HepG2 (cell line): ENCODE measurements at regions not wholly inside any gene's neighbourhood (a gene's known extent, or its start where the extent isn't known, plus 50 kb on each side); places are given as distances from the start of the nearest gene placed in this dataset.

Experiments
- ATAC-seq: fragments of 200-7000 bp; cut with Tn5 transposase; 3 replicates; pipeline ENCODE4 v1.9.1; 2020; ENCODE audit warnings: mild to moderate bottlenecking, moderate library complexity
- BruUV-seq: library from RNA; stranded (reverse); fragments of 400-500 nt; replicated peaks from 2 replicates; lab custom pipeline; 2021; lab: Mats Ljungman, UMichigan
- CTCF ChIA-PET: fragments of 300-600 bp; formaldehyde crosslinking; extraction: SDS; loops from one replicate; lab custom pipeline; 2021; ENCODE audit warnings: low total read pairs, inconsistent platforms, low intra/inter-chr PET ratio; lab: Yijun Ruan, JAX
- POLR2A ChIA-PET: fragments of 350-600 bp; sonication (Branson Sonifier 250); formaldehyde crosslinking; loops from one replicate; lab custom pipeline; 2020; ENCODE audit warnings: antibody characterized with exemption, inconsistent platforms; lab: Yijun Ruan, JAX
- DNase-seq: peaks from one replicate; pipeline ENCODE4 v3.0.0-alpha.2; 2015; ENCODE audit warnings: low spot score
- FAIRE-seq: peaks from 3 replicates; lab custom pipeline; 2011; peaks lifted over from hg19 to GRCh38; lab: Jason Lieb, UNC
- H2AFZ ChIP-seq: one replicate; pipeline ENCODE4 v1.6.1; 2011; ENCODE audit warnings: low read length, inconsistent platforms
- H3K27ac ChIP-seq: fragments of 300-600 bp; 3 replicates; pipeline ENCODE4 v1.8.0; 2011; ENCODE audit warnings: mixed run types, mild to moderate bottlenecking, mixed read lengths, low read length, inconsistent platforms; ENCODE audit not compliant: insufficient read depth; ENCODE audit errors: extremely low read length
- H3K27me3 ChIP-seq, 2 experiments: fragments of 200-600 bp in 1 of 2; 2 replicates in 1 of 2; 3 replicates in 1 of 2; pipeline versions ENCODE4 v1.6.0 to v1.8.0; 2011; ENCODE audit warnings: low read length in 2 of 2, mild to moderate bottlenecking in 2 of 2, moderate library complexity in 2 of 2, inconsistent platforms in 1 of 2; ENCODE audit not compliant: insufficient read depth in 2 of 2, control insufficient read depth in 1 of 2
- H3K36me3 ChIP-seq, 2 experiments: fragments of 200-600 bp in 1 of 2; replicated peaks in 1 of 2; 2 replicates in 1 of 2; 3 replicates in 1 of 2; pipeline versions ENCODE4 v1.5.1 to v1.8.0; 2011; ENCODE audit warnings: low read length in 2 of 2, inconsistent platforms in 1 of 2; ENCODE audit not compliant: insufficient read depth in 2 of 2, control insufficient read depth in 1 of 2
- H3K4me1 ChIP-seq: 2 replicates; pipeline ENCODE4 v1.5.1; 2012; ENCODE audit warnings: low read length, inconsistent platforms; ENCODE audit not compliant: insufficient read depth
- H3K4me2 ChIP-seq: 2 replicates; pipeline ENCODE4 v1.6.0; 2011; ENCODE audit warnings: low read depth, low read length, inconsistent platforms
- H3K4me3 ChIP-seq, 3 experiments: fragments of 200-600 bp in 1 of 3; sonication (generic), shearing (Covaris generic) in 1 of 3; replicated peaks in 1 of 3; 2 replicates each; pipeline ENCODE4 v1.5.1; 2011 to 2016; ENCODE audit warnings: low read length in 3 of 3, inconsistent platforms in 2 of 3, low read depth in 2 of 3, mild to moderate bottlenecking in 2 of 3, control low read depth in 1 of 3, mixed read lengths in 1 of 3; ENCODE audit not compliant: insufficient read depth in 1 of 3
- H3K79me2 ChIP-seq: one replicate; pipeline ENCODE4 v1.6.1; 2011; ENCODE audit warnings: low read length, inconsistent platforms; ENCODE audit not compliant: insufficient read depth
- H3K9ac ChIP-seq: 2 replicates; pipeline ENCODE4 v1.6.0; 2011; ENCODE audit warnings: mild to moderate bottlenecking, low read depth, low read length, inconsistent platforms; ENCODE audit not compliant: insufficient read depth
- H3K9me3 ChIP-seq: 2 replicates; pipeline ENCODE4 v1.5.1; 2012; ENCODE audit warnings: mild to moderate bottlenecking, low read length
- H4K20me1 ChIP-seq: 2 replicates; pipeline ENCODE4 v1.6.0; 2011; ENCODE audit warnings: inconsistent platforms, mild to moderate bottlenecking, low read length, moderate library complexity; ENCODE audit not compliant: insufficient read depth
- CHD2 ChIP-seq: IDR thresholded peaks from 2 replicates; pipeline ENCODE4 v1.6.1; 2011; ENCODE audit warnings: low read depth, low read length, improper control_type of control experiment
- CREM ChIP-seq, 2 experiments: sonication (generic) in 1 of 2; formaldehyde crosslinking in 1 of 2; IDR thresholded peaks; 2 replicates each; pipeline versions ENCODE4 v1.4.0 to v1.6.1; 2016 to 2020; ENCODE audit warnings: antibody characterized with exemption in 1 of 2, mild to moderate bottlenecking in 1 of 2, missing genetic modification reagents in 1 of 2
- DNMT3B ChIP-seq: conservative IDR thresholded peaks from 2 replicates; pipeline ENCODE4 v1.6.1; 2016; ENCODE audit warnings: missing biosample characterization, control low read depth
- GPN1 ChIP-seq: sonication (generic); formaldehyde crosslinking; IDR thresholded peaks from 2 replicates; pipeline ENCODE4 v1.5.1; 2020; ENCODE audit warnings: missing genetic modification reagents, borderline replicate concordance
- MEF2D ChIP-seq: sonication (generic); formaldehyde crosslinking; IDR thresholded peaks from 2 replicates; pipeline ENCODE4 v1.5.1; 2020; ENCODE audit warnings: mild to moderate bottlenecking, missing genetic modification reagents
- NFKBIZ ChIP-seq: IDR thresholded peaks from 2 replicates; pipeline ENCODE4 v1.6.1; 2018; ENCODE audit warnings: missing genetic modification reagents, missing compliant biosample characterization
- PRMT3 ChIP-seq: sonication (generic); formaldehyde crosslinking; IDR thresholded peaks from 2 replicates; pipeline ENCODE4 v1.8.1; 2022; ENCODE audit warnings: low read depth, mild to moderate bottlenecking, moderate library complexity, missing genetic modification reagents, borderline replicate concordance
- SAP130 ChIP-seq: IDR thresholded peaks from 2 replicates; pipeline ENCODE4 v1.6.1; 2016; ENCODE audit warnings: low read depth
- SMAD3 ChIP-seq: sonication (generic); formaldehyde crosslinking; IDR thresholded peaks from 2 replicates; pipeline ENCODE4 v1.4.0; 2020; ENCODE audit warnings: missing genetic modification reagents
- SRF ChIP-seq: IDR thresholded peaks from 2 replicates; pipeline ENCODE4 v1.6.1; 2011; ENCODE audit warnings: mild to moderate bottlenecking, low read depth, low read length, moderate library complexity
- ZNF264 ChIP-seq: sonication (generic); formaldehyde crosslinking; IDR thresholded peaks from 2 replicates; pipeline ENCODE4 v1.4.0; 2020; ENCODE audit warnings: missing genetic modification reagents
- ZNF329 ChIP-seq: sonication (generic); formaldehyde crosslinking; IDR thresholded peaks from 2 replicates; pipeline ENCODE4 v1.9.0; 2021; ENCODE audit warnings: low read depth, mild to moderate bottlenecking, missing genetic modification reagents
- ZNF460 ChIP-seq: sonication (generic); formaldehyde crosslinking; IDR thresholded peaks from 2 replicates; pipeline ENCODE4 v1.5.1; 2020; ENCODE audit warnings: missing genetic modification reagents, mild to moderate bottlenecking, borderline replicate concordance
- ZNF570 ChIP-seq: sonication (generic); formaldehyde crosslinking; IDR thresholded peaks from 2 replicates; pipeline ENCODE4 v1.4.0; 2020; ENCODE audit warnings: mild to moderate bottlenecking, missing genetic modification reagents, borderline replicate concordance
- ZNF614 ChIP-seq: IDR thresholded peaks from 2 replicates; pipeline ENCODE4 v1.6.1; 2018; ENCODE audit warnings: missing biosample characterization, missing genetic modification reagents, inconsistent platforms, borderline replicate concordance
- WGBS: methylation state at CpG from one replicate; pipeline ENCODE4 v1.1.6; 2017; ENCODE audit warnings: low lambda C conversion rate; 5-methylcytosine and 5-hydroxymethylcytosine counted together
- in situ Hi-C: cut with HindIII; loops from 2 replicates; pipeline ENCODE4 v1.10.0; 2017; ENCODE audit warnings: low pct_unique_long_range_greater_than_20kb; ENCODE audit not compliant: extremely low pct_ligation_motif_present
- intact Hi-C: fragments of 100-400 bp; cut with micrococcal nuclease; formaldehyde crosslinking; loops from one replicate; pipeline ENCODE4 v1.10.0; 2022; ENCODE audit not compliant: unreplicated experiment
- TF ChIP-seq, protein P1 (sequence below): sonication (generic); formaldehyde crosslinking; IDR thresholded peaks from 2 replicates; pipeline ENCODE4 v1.5.0; 2020; ENCODE audit warnings: mild to moderate bottlenecking, missing genetic modification reagents, borderline replicate concordance

DNA sequence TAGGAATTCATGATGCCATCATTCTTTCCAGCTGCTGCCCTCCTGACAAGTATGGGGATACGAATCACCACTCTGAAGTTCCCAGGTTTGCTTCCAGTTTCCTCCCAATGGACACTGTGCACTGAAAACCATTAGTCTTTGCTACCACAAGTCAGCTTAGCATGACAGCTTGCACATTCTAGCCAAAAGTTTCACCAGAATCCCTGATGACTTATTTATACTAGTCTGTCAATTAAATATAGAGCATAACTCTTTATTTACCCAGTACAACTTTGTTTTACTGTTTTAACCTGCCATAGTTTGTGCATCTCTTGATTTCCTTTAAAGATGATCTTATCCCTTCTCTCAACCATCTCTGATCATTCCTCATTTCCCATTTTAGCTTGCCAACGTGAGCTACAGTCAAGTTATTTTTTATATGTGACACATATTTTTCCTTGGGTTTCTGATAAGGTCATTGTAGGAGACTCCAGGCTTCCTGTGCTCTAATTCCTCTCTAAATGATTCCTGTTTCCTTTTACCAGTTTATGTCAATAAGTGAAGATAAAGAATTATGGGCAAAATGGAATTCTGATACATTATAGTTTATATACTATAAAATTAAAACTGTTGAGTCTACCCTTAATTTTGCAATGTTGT, 167.5 kb upstream of the MEOX2 start (continued):
- TF ChIP-seq DNMT3B (CRISPR knock-in tag) (no peak), PRMT3 (CRISPR knock-in tag) (no peak), SMAD3 (CRISPR knock-in tag) (no peak)

DNA sequence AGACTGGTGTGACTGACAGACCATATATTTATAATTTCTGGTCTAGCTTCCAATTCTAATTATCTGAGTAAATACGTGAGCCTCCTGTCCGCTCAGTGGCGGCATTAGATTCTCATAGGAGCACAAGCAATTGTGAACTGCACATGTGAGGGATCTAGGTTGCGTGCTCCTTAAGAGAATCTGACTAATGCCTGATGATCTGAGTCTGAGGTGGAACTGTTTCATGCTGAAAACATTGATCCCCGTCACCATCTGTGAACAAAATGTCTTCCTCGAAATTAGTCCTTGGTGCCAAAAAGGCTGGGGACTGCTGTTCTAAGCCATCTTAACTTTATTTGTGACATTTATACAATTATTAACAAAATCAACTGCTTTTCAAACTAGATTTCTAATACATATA, 164.7 kb upstream of the MEOX2 start:
- intact Hi-C loops: no loop called here
- FAIRE-seq: no peak
- H2AFZ ChIP-seq: no peak overlapping the region

DNA sequence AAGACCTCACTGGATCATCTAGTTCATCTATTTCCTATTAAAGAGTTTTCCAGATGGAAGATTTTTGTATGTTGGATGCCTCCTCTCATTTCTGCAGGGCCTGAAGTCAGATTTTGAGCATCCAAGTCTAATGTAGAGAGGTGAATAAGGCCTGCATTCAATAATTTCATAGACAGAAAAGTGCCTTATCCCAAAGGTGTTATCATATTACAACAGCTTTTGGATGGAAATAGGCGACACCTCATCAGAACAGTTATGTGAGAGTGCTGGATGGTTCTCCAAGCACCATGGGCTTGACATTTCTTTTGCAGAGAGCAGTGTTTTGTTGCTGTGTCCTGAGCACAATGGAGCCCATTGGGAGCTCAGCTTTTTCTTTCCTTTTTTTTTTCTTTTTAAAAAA, 162.4 kb upstream of the MEOX2 start:
- Histone ChIP-seq H2AFZ (no peak overlapping the region), H3K4me2 (no peak overlapping the region), H3K4me1 (no peaks in the 10 kb centered on the region), H3K9me3 (no peaks in the 10 kb centered on the region), H3K27ac (no peak overlapping the region), H3K79me2 (no peaks in the 10 kb centered on the region), H4K20me1 (no peaks in the 10 kb centered on the region), H3K4me3 (no peak overlapping the region), H3K27me3 (no peaks in the 10 kb centered on the region), H3K36me3 (no peaks in the 10 kb centered on the region), H3K9ac (no peak overlapping the region)
- CTCF ChIA-PET: no interaction called here
- no peak for ATAC-seq
- no peak for FAIRE-seq
- no peak for DNase-seq
- WGBS: 10% methylated on average over 1 of the region's 1 CpG
- intact Hi-C loops: no loop called here
- no TSS peak for BruUV-seq
- POLR2A ChIA-PET: no interaction called here
- in situ Hi-C loops: no loop called here
- TF ChIP-seq, protein P1, sequence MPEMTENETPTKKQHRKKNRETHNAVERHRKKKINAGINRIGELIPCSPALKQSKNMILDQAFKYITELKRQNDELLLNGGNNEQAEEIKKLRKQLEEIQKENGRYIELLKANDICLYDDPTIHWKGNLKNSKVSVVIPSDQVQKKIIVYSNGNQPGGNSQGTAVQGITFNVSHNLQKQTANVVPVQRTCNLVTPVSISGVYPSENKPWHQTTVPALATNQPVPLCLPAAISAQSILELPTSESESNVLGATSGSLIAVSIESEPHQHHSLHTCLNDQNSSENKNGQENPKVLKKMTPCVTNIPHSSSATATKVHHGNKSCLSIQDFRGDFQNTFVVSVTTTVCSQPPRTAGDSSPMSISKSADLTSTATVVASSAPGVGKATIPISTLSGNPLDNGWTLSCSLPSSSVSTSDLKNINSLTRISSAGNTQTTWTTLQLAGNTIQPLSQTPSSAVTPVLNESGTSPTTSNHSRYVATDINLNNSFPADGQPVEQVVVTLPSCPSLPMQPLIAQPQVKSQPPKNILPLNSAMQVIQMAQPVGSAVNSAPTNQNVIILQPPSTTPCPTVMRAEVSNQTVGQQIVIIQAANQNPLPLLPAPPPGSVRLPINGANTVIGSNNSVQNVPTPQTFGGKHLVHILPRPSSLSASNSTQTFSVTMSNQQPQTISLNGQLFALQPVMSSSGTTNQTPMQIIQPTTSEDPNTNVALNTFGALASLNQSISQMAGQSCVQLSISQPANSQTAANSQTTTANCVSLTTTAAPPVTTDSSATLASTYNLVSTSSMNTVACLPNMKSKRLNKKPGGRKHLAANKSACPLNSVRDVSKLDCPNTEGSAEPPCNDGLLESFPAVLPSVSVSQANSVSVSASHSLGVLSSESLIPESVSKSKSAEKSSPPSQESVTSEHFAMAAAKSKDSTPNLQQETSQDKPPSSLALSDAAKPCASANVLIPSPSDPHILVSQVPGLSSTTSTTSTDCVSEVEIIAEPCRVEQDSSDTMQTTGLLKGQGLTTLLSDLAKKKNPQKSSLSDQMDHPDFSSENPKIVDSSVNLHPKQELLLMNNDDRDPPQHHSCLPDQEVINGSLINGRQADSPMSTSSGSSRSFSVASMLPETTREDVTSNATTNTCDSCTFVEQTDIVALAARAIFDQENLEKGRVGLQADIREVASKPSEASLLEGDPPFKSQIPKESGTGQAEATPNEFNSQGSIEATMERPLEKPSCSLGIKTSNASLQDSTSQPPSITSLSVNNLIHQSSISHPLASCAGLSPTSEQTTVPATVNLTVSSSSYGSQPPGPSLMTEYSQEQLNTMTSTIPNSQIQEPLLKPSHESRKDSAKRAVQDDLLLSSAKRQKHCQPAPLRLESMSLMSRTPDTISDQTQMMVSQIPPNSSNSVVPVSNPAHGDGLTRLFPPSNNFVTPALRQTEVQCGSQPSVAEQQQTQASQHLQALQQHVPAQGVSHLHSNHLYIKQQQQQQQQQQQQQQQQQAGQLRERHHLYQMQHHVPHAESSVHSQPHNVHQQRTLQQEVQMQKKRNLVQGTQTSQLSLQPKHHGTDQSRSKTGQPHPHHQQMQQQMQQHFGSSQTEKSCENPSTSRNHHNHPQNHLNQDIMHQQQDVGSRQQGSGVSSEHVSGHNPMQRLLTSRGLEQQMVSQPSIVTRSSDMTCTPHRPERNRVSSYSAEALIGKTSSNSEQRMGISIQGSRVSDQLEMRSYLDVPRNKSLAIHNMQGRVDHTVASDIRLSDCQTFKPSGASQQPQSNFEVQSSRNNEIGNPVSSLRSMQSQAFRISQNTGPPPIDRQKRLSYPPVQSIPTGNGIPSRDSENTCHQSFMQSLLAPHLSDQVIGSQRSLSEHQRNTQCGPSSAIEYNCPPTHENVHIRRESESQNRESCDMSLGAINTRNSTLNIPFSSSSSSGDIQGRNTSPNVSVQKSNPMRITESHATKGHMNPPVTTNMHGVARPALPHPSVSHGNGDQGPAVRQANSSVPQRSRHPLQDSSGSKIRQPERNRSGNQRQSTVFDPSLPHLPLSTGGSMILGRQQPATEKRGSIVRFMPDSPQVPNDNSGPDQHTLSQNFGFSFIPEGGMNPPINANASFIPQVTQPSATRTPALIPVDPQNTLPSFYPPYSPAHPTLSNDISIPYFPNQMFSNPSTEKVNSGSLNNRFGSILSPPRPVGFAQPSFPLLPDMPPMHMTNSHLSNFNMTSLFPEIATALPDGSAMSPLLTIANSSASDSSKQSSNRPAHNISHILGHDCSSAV (CRISPR knock-in tag): no peak
- no peak for TF ChIP-seq ZNF329 (CRISPR knock-in tag)

More for the DNA sequence above, 164.7 kb upstream of the MEOX2 start:
- Histone ChIP-seq H3K27ac (no peak overlapping the region), H3K4me3 (no peak overlapping the region), H3K9ac (no peak overlapping the region), H3K4me1 (no peaks in the 10 kb centered on the region), H3K9me3 (peaks cover 12% of the 10 kb centered on the region; the same call in 1 of the 2 replicates), H3K4me2 (no peak overlapping the region), H4K20me1 (no peaks in the 10 kb centered on the region), H3K36me3 (no peaks in the 10 kb centered on the region), H3K79me2 (no peaks in the 10 kb centered on the region), H3K27me3 (no peaks in the 10 kb centered on the region)
- ATAC-seq: no peak
- DNase-seq: no peak
- BruUV-seq: no TSS peak
- POLR2A ChIA-PET: no interaction called here
- CTCF ChIA-PET: no interaction called here
- in situ Hi-C loops: no loop called here
- TF ChIP-seq SAP130 (CRISPR knock-in tag): no peak
- TF ChIP-seq SRF: no peak
- no peak for TF ChIP-seq MEF2D (CRISPR knock-in tag)
- no peak for TF ChIP-seq ZNF264 (CRISPR knock-in tag)
- no peak for TF ChIP-seq CHD2
- TF ChIP-seq NFKBIZ: no peak
- TF ChIP-seq ZNF460 (CRISPR knock-in tag): no peak
- TF ChIP-seq CREM (IDR thresholded peaks at IDR 0.05): no peak
- TF ChIP-seq CREM (CRISPR knock-in tag; IDR thresholded peaks at IDR 0.05): no peak
- no peak for TF ChIP-seq ZNF614 (CRISPR knock-in tag)
- no peak for TF ChIP-seq GPN1
- no peak for TF ChIP-seq ZNF570 (CRISPR knock-in tag)
- TF ChIP-seq, all 625 proteins: peak for 0
- WGBS: 6% methylated on average over 6 of the region's 6 CpGs
